Activated T-cell treated with anti-CD3 and anti-CD28 coated beads, Interleukin-2, amount 50 U/mL, for 24 hours (primary cell): ENCODE measurements at regions not wholly inside any gene's neighbourhood (a gene's known extent, or its start where the extent isn't known, plus 50 kb on each side); places are given as distances from the start of the nearest gene placed in this dataset.
A peak's percentile ranks its signal among the peaks of the same experiment; 100 is the strongest.

Experiments used
- DNase-seq: peaks from one replicate; pipeline ENCODE4 v3.0.0-alpha.2; 2020
- H3K27ac Mint-ChIP-seq: 2 replicates; pipeline ENCODE4 v1.8.0; 2020; ENCODE audit warnings: mild to moderate bottlenecking, mixed read lengths
- H3K27me3 Mint-ChIP-seq: 2 replicates; pipeline ENCODE4 v1.8.0; 2020; ENCODE audit warnings: mixed read lengths
- H3K36me3 Mint-ChIP-seq: 2 replicates; pipeline ENCODE4 v1.8.0; 2020; ENCODE audit warnings: low read depth, mixed read lengths
- H3K4me1 Mint-ChIP-seq: 2 replicates; pipeline ENCODE4 v1.8.0; 2020; ENCODE audit warnings: low read depth, mixed read lengths
- H3K4me3 Mint-ChIP-seq: 2 replicates; pipeline ENCODE4 v1.8.0; 2020; ENCODE audit warnings: mild to moderate bottlenecking, moderate library complexity, mixed read lengths
- H3K9me3 Mint-ChIP-seq: 2 replicates; pipeline ENCODE4 v1.8.0; 2020; ENCODE audit warnings: mixed read lengths

DNA sequence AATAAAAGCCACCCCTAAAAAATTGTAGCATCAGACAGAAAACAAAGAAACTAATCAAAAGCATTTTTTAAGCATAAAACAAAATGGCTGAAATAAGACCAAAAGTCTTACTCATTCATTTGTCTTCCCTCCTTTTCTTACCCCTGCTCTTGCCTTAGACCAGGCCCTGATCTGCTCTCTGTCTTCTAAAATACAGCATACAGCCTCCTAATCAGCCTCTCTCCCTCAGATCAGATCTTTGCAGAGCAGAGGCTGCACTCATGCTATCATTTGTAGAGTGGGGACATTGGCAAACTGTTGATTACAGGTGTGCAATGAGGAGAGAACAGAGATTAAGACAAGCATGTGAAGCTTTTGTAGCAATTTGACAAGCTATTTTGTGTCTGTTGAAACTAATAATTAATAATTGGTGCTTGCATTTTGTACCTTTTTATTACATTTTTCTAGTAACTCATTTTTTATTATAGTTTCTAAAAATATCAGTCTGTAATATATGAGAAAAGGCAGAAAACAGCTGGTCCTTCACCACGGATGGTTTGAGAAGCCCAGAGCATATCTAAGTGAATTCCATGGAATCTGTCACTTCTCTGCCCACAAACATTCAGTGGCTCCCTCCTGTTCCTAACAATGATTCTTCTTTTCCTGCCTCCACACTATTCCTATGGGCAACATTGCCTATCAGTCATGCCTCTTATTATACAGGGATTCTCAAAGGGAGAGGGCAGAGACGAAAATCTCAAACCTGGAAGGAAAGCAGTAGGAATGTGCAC, 286.2 kb upstream of the STT3B start:
- DNase-seq: no peak
- Mint-ChIP-seq H3K36me3 (no peaks in the 10 kb centered on the region), H3K27ac (no peak overlapping the region), H3K27me3 (no peaks in the 10 kb centered on the region), H3K4me3 (no peak overlapping the region), H3K4me1 (peaks cover 54% of the 10 kb centered on the region), H3K9me3 (peaks cover 4% of the 10 kb centered on the region)

DNA sequence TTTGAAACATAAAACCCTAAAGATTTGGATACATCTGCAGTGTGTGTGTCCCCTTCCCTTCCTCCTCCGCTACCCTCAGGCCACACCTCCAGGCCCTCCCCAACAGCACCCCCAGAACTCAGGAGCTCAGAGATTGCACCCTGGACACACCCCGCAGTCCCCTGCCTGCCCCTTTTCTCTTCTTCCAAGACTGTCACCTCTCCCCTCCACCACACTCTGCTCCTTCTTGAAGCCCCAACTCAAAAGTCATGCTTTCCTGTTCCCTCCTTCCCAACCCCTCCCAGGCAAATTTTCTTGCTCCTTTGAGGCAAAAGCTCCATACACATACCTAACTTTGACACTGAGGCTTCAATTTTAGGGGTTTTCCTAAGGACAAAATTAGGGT, 285.7 kb upstream of the STT3B start:
- Mint-ChIP-seq H3K36me3 (no peaks in the 10 kb centered on the region), H3K27ac (no peak overlapping the region), H3K4me1 (peaks cover 51% of the 10 kb centered on the region), H3K4me3 (no peak overlapping the region), H3K9me3 (peaks cover 4% of the 10 kb centered on the region), H3K27me3 (no peaks in the 10 kb centered on the region)
- DNase-seq: no peak

DNA sequence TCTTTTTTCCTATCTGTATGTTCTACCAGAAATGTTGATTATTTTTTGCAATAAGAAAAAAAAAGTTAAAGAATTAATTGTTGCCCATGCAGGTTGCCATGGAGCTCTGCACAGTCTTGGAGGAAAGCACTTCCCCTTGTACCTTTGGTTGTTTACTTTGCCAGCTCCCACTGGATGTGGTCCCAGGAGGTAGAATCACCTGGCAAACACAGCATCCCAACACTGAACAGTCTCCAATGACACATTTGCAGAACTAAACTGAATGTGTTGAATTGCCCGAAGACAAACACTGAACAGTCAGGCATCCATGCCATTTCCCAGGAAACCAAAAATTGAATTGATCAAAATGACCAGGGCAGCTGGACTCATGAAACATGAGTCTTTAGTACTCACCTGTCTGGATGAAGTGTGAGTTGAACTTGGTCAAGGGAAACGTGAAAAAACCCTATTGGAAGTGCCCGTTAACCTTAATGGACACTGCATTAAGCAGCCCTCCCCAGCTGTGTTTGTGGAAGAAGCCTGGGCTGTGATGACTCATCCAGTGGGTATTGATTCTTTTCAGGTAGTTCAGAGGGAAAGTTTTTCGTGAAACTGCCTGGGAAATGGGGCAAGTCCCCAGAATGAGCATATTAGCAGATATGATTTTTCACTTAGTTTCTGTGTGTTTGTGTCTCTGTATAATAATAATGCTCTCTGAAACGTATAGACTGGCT, 284.7 kb upstream of the STT3B start:
- no peaks in the 10 kb centered on the region for H3K27me3 Mint-ChIP-seq
- peaks cover 1% of the 10 kb centered on the region for H3K36me3 Mint-ChIP-seq
- no peak overlapping the region for H3K4me3 Mint-ChIP-seq
- peak overlapping the region; percentile 73 for H3K27ac Mint-ChIP-seq
- no peak for DNase-seq
- H3K9me3 Mint-ChIP-seq: peaks cover 7% of the 10 kb centered on the region
- peaks cover 54% of the 10 kb centered on the region for H3K4me1 Mint-ChIP-seq

DNA sequence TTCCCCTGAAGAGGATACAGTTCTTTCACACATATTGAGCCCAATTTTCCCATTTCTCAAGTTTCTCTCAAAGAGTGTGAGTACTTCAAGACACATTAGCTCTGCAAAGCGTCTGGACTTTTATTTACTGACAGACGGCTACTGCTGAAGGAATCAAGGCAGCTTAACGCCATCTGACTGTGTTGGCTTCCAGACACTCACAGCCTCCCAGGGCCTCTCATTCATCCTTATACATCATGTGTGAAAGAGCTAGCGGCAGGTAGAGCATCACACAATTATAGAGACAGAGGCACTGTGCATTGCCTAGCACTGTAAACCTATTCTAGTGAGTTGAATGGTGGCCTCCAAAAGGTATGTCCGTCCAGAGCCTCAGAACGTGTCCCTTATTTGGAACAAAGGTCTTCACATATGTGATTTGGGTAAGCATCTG, 284.1 kb upstream of the STT3B start:
- no peak for DNase-seq
- H3K27me3 Mint-ChIP-seq: no peaks in the 10 kb centered on the region
- H3K4me1 Mint-ChIP-seq: peaks cover 57% of the 10 kb centered on the region
- H3K4me3 Mint-ChIP-seq: no peak overlapping the region
- peaks cover 1% of the 10 kb centered on the region for H3K36me3 Mint-ChIP-seq
- peaks cover 8% of the 10 kb centered on the region for H3K9me3 Mint-ChIP-seq
- H3K27ac Mint-ChIP-seq: peak overlapping the region; percentile 73

- H3K36me3 Mint-ChIP-seq: peaks cover 1% of the 10 kb centered on the region
- no peaks in the 10 kb centered on the region for H3K27me3 Mint-ChIP-seq
- DNase-seq: no peak
- peaks cover 10% of the 10 kb centered on the region for H3K9me3 Mint-ChIP-seq
- H3K27ac Mint-ChIP-seq: peak overlapping the region; percentile 65
- peaks cover 67% of the 10 kb centered on the region for H3K4me1 Mint-ChIP-seq
- H3K4me3 Mint-ChIP-seq: no peak overlapping the region
Observed at GRCh38 chr3:31249545-31249944, 283.2 kb upstream of the STT3B start.

- Mint-ChIP-seq H3K27me3 (no peaks in the 10 kb centered on the region), H3K4me1 (peaks cover 72% of the 10 kb centered on the region), H3K36me3 (peaks cover 1% of the 10 kb centered on the region), H3K9me3 (peaks cover 10% of the 10 kb centered on the region), H3K27ac (peak overlapping the region; percentile 65), H3K4me3 (no peak overlapping the region)
- DNase-seq: no peak
Observed at GRCh38 chr3:31250116-31250777, 282.5 kb upstream of the STT3B start.

DNA sequence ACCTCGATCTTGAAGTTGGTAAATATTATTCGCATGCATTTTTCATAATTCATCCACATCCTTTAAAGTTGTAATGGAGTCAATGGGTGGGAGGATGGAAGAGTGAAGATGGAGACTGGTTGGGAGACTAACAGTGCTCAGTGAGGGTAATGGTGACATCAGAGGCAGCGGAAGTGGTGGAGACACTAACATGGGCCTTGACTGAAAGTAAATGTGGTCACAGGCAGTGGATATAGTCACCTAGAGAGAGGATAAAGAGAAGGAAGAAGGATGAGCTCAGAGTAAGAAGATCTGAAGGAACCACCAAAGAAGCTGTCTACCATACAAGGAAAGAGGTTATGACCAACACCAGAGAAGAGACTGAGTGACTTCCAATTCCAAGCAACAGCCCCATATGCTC, 281.6 kb upstream of the STT3B start:
- H3K27ac Mint-ChIP-seq: peak overlapping the region; percentile 65
- H3K36me3 Mint-ChIP-seq: peaks cover 1% of the 10 kb centered on the region
- no peak for DNase-seq
- H3K9me3 Mint-ChIP-seq: peaks cover 13% of the 10 kb centered on the region
- no peak overlapping the region for H3K4me3 Mint-ChIP-seq
- peaks cover 72% of the 10 kb centered on the region for H3K4me1 Mint-ChIP-seq
- no peaks in the 10 kb centered on the region for H3K27me3 Mint-ChIP-seq

- no peaks in the 10 kb centered on the region for H3K27me3 Mint-ChIP-seq
- H3K27ac Mint-ChIP-seq: peak overlapping the region; percentile 91
- H3K4me1 Mint-ChIP-seq: peaks cover 72% of the 10 kb centered on the region
- DNase-seq: no peak
- peak overlapping the region; percentile 32 for H3K4me3 Mint-ChIP-seq
- peaks cover 1% of the 10 kb centered on the region for H3K36me3 Mint-ChIP-seq
- H3K9me3 Mint-ChIP-seq: peaks cover 17% of the 10 kb centered on the region
Observed at GRCh38 chr3:31252216-31253185, 280.2 kb upstream of the STT3B start.

DNA sequence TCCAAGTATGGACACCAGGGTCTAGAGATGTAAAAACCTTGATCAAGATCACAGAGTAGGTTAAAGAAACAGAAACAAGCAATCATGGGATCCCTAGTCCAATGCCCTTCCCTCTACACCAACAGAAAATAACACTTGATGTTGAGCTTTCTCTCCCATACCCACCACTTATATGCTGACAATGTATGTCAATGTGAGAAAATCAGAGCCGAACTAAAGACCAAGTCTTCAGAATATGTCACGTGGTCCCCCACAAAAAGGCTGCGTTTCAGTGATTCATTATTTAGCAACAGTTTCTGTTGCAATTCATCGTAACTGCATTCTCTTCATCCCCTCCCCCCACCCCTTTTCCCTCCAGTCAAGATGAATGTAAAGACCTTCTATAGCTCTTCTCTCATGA, 278.9 kb upstream of the STT3B start:
- peaks cover 1% of the 10 kb centered on the region for H3K36me3 Mint-ChIP-seq
- peaks cover 17% of the 10 kb centered on the region for H3K9me3 Mint-ChIP-seq
- H3K27ac Mint-ChIP-seq: peak overlapping the region; percentile 91
- no peak for DNase-seq
- no peaks in the 10 kb centered on the region for H3K27me3 Mint-ChIP-seq
- peaks cover 60% of the 10 kb centered on the region for H3K4me1 Mint-ChIP-seq
- H3K4me3 Mint-ChIP-seq: peak overlapping the region; percentile 10

- Mint-ChIP-seq H3K9me3 (peaks cover 17% of the 10 kb centered on the region), H3K36me3 (peaks cover 1% of the 10 kb centered on the region)
Observed at GRCh38 chr3:31254483-31254882, 278.2 kb upstream of the STT3B start.

DNA sequence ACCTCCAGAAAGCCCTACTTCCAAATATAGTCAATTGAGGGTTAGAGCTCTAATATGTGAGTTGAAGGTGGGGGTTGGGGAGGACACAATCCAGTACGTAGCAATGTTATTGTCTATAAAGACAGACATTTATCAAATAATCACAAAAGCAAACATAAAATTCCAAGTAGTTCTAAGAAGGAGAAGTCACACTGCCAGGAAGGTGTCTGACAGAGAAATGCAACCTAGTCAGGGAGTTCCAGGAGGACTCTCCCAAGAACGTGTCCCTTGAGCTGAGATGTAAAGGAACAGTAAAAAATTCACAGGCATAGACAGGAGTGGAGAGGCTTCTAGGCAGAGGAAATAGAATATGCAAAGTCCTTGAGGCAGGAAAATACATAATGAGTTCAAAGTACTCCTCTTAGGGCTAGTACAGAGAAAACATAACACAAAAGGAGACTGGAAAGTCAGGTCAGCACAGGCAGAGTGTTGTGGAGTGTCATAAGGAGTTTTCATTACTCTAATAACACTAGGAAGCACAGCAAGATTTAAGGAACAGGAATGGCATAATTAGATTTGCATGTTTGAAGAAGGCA, 277.6 kb upstream of the STT3B start:
- no peak overlapping the region for H3K4me3 Mint-ChIP-seq
- H3K36me3 Mint-ChIP-seq: peaks cover 1% of the 10 kb centered on the region

More at GRCh38 chr3:31254483-31254882, 278.2 kb upstream of the STT3B start:
- Mint-ChIP-seq H3K4me1 (peaks cover 53% of the 10 kb centered on the region), H3K27me3 (no peaks in the 10 kb centered on the region), H3K27ac (peak overlapping the region; percentile 50), H3K4me3 (no peak overlapping the region)
- DNase-seq: no peak

GRCh38 chr3:31262201-31262600, 270.5 kb upstream of the STT3B start:
- H3K36me3 Mint-ChIP-seq: peaks cover 2% of the 10 kb centered on the region
- no peaks in the 10 kb centered on the region for H3K4me1 Mint-ChIP-seq
- DNase-seq: no peak
- no peak overlapping the region for H3K4me3 Mint-ChIP-seq
- peaks cover 9% of the 10 kb centered on the region for H3K9me3 Mint-ChIP-seq
- no peak overlapping the region for H3K27ac Mint-ChIP-seq
- H3K27me3 Mint-ChIP-seq: no peaks in the 10 kb centered on the region

More for the DNA sequence above, 277.6 kb upstream of the STT3B start:
- Mint-ChIP-seq H3K9me3 (peaks cover 19% of the 10 kb centered on the region), H3K4me1 (peaks cover 47% of the 10 kb centered on the region), H3K27ac (no peak overlapping the region), H3K27me3 (no peaks in the 10 kb centered on the region)
- no peak for DNase-seq

DNA sequence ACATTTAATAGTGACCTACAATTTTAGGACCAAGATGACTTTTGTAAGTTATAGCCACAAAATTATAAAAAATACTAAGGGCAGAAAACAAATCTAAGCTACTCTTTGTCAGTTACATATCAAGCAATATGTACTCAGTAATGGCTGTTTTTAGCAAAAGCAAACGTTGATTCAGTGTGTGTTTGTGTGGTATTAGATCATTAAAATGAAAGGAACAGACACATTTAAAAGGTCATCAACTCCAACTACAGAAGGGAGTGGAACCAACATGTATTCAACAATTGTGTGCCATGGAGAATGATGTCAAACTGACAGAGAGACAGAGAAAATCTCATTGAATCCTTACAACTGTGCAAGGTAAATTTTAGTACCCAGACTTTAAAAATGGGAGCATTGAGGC, 268.8 kb upstream of the STT3B start:
- Mint-ChIP-seq H3K27me3 (no peaks in the 10 kb centered on the region), H3K9me3 (peaks cover 9% of the 10 kb centered on the region), H3K36me3 (peaks cover 2% of the 10 kb centered on the region), H3K27ac (no peak overlapping the region), H3K4me3 (no peak overlapping the region), H3K4me1 (peaks cover 5% of the 10 kb centered on the region)
- DNase-seq: no peak
